Esophagus squamous epithelium (tissue), 4 donors: ENCODE measurements at regions not wholly inside any gene's neighbourhood (a gene's known extent, or its start where the extent isn't known, plus 50 kb on each side); places are given as distances from the start of the nearest gene placed in this dataset.

Experiments
- CTCF ChIP-seq, 6 experiments: fragments of 450-650 bp in 4 of 6; fragments of 200-600 bp in 2 of 6; sonication (generic) in 2 of 6; IDR thresholded peaks; one replicate each; pipeline ENCODE4 v1.5.1; 2016 to 2019; ENCODE audit warnings: antibody characterized with exemption in 6 of 6, mild to moderate bottlenecking in 4 of 6, moderate library complexity in 4 of 6
- POLR2A ChIP-seq, 4 donors: fragments of 450-650 bp; IDR thresholded peaks; one replicate each; pipeline ENCODE4 v1.6.1; 2017; ENCODE audit warnings: antibody characterized with exemption in 4 of 4, mild to moderate bottlenecking in 4 of 4, moderate library complexity in 3 of 4

- TF ChIP-seq CTCF (IDR thresholded peaks at IDR 0.05), result no peak
- TF ChIP-seq POLR2A (IDR thresholded peaks at IDR 0.05), result no peak
Observed at GRCh38 chr15:62541250-62541649, 376.2 kb upstream of the C2CD4B start.
